AG04449 (cell line): ENCODE measurements at regions not wholly inside any gene's neighbourhood (a gene's known extent, or its start where the extent isn't known, plus 50 kb on each side); places are given as distances from the start of the nearest gene placed in this dataset.

ENCODE experiments used
- CTCF ChIA-PET: fragments of 350-600 bp; formaldehyde crosslinking; extraction: SDS; loops from one replicate; lab custom pipeline; 2021; ENCODE audit warnings: antibody characterized with exemption; lab: Yijun Ruan, JAX
- POLR2A ChIA-PET: fragments of 400-600, 350-600 bp; formaldehyde crosslinking; extraction: SDS; loops from one replicate; lab custom pipeline; 2020; ENCODE audit warnings: antibody characterized with exemption, inconsistent platforms; lab: Yijun Ruan, JAX
- DNase-seq: peaks from one replicate; pipeline ENCODE4 v3.0.0-alpha.2; 2010; ENCODE audit warnings: low read depth, low spot score
- H3K4me3 ChIP-seq: 2 replicates; pipeline ENCODE4 v1.5.1; 2011; ENCODE audit warnings: low read depth, mild to moderate bottlenecking, control low read depth, low read length
- TF ChIP-seq, protein P1 (sequence below): IDR thresholded peaks from one replicate; pipeline ENCODE4 v1.5.1; 2011; ENCODE audit warnings: mild to moderate bottlenecking, moderate library complexity, low read length, control low read depth, inconsistent platforms; ENCODE audit not compliant: insufficient read depth; ENCODE audit errors: missing control alignments

DNA sequence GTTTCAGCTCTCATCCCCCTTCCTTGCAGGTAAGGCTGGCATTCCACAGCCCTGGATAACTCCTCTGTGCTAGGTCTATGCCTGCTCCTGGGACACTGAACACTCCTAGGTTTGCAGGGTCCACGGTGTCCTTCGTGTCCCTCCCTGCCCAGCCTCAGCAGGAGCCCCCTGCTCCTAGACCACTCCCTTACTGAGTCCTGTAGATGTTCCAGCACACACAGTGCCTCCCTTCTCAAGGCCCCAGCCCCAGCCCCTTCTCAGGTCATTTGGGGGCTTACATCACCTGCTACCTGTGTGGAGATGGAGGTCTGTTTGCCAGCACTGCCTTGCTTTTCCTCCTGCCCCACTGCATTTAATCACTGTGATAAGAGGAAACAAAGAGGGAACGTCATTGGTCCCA lies 146.4 kb upstream of the TNP1 start:
- CTCF ChIA-PET: no interaction called here
- TF ChIP-seq, protein P1, sequence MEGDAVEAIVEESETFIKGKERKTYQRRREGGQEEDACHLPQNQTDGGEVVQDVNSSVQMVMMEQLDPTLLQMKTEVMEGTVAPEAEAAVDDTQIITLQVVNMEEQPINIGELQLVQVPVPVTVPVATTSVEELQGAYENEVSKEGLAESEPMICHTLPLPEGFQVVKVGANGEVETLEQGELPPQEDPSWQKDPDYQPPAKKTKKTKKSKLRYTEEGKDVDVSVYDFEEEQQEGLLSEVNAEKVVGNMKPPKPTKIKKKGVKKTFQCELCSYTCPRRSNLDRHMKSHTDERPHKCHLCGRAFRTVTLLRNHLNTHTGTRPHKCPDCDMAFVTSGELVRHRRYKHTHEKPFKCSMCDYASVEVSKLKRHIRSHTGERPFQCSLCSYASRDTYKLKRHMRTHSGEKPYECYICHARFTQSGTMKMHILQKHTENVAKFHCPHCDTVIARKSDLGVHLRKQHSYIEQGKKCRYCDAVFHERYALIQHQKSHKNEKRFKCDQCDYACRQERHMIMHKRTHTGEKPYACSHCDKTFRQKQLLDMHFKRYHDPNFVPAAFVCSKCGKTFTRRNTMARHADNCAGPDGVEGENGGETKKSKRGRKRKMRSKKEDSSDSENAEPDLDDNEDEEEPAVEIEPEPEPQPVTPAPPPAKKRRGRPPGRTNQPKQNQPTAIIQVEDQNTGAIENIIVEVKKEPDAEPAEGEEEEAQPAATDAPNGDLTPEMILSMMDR: no peak

DNA sequence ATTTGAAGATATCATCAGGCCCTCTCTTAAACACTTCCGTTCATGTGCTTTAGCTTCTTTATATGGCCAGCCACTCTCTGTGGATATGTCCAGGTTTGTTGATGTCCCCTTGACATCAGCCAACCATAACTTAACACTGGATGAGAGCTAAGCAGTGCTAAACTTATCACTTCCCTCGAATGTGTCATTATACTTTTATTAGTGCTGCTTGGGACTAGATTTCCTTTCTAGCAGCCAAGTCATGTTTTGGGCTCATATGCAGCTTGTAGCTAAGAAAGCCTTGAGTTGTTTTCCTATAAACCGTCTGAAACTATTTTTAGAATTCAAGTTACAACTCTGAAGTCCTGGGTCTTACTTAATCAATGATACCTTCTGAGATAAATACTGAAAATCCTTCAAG lies 144.8 kb upstream of the TNP1 start:
- DNase-seq: no peak
- ChIA-PET POLR2A (no interaction called here), CTCF (interaction anchor here (1.0 kb wide), 1 partner anchor 12 kb away, joined by 3 read pairs; no protein-coding TSS in a partner anchor)
- TF ChIP-seq, protein P1: no peak
- H3K4me3 ChIP-seq: no peak overlapping the region

More for the DNA sequence above, 146.4 kb upstream of the TNP1 start:
- no peak for DNase-seq
- POLR2A ChIA-PET: no interaction called here
- H3K4me3 ChIP-seq: no peak overlapping the region

DNA sequence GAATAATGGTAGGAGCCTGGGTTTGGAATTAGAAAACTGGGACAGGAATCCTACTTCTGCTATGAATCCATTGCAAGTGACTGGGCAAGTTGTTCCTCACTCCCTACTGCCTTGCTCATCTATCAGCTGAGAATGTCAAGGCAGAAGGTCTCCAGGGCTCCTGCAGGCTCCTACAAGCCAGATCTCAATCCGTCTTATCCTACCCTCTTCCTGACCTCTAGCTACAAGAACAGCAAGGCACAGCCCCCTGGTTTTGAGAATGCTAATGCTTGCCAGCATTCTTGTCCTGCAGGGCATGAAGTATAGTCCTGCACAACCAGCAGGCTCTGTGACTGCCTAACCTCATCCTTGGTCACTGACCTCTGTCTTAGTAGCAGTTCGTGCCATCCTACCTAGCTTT lies 141.9 kb upstream of the TNP1 start:
- ChIA-PET POLR2A (no interaction called here), CTCF (no interaction called here)
- TF ChIP-seq, protein P1: no peak
- no peak for DNase-seq
- H3K4me3 ChIP-seq: no peak overlapping the region

DNA sequence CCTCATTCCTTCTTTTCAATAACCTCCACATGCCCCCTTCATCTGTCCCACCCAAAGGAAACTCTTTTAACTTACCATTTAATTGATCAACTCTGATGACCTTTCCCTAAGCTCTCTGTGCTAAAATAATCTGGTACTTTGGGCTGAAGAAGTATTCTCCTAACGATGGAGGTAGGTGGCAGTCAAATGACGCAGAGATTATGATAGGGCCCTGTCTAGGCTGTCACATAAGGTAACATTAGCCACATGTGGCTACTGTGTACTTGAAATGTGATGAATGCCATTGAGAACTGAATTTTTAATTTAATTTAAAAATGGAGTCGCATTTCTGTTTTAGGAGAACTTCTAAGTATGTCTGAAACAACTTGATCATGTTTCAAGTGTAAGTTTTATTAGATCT lies 140.5 kb upstream of the TNP1 start:
- no peak overlapping the region for H3K4me3 ChIP-seq
- no peak for DNase-seq
- TF ChIP-seq, protein P1: no peak
- POLR2A ChIA-PET: no interaction called here
- CTCF ChIA-PET: no interaction called here

DNA sequence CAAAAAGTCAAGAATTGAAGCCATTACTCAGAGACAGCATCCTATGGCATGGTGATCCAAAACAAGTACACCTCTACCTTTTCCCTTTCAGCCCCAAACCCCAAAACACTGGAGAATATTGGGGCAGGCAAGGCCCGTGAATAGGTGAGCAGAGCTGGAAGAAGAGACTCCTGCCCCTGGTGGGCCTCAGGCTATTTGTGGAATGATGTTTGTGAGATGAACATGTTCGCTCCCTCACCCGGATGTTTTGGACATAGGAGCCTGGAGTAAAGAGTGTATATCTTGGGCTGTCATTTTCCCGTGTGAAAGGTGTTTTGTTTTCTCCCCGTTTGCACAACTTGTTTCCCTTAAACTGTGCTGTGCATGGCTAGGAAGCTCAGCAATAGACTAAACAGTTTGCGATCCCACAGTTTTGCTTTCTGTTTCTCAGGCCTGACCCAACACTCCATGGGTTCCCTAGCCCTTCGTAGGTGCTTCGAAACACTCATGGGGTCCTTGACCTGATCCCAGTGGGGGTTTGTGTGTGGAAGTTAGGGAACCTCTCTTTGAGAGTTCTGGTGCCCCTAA lies 136.5 kb upstream of the TNP1 start:
- CTCF ChIA-PET: interaction anchor here (0.8 kb wide), 1 partner anchor 9 kb away, joined by 3 read pairs; no protein-coding TSS in a partner anchor

DNA sequence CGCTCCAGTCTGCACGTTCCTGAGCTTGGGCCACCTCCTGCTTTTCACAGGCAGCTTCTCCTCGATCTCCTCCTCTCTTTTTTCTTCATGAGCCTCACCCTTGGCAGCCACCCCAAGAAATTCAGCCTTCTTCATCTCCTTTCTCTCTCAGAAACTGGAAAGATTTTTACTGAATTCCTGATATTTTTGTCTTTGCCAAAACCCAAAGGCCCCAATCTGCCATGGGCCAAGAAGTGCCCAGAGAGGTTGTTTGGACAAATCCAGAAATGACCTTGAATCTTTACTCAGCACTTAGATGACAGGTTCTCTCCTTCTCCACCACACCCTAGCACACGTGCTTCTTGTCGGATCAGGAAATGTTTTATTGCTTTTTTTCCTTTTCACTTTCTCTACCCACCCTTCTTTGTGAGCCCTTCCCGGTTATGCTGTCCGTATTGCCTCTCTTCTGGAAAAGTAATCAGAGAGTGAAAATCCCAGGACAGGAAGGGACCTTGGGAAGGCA lies 134.5 kb upstream of the TNP1 start:
- POLR2A ChIA-PET: no interaction called here
- DNase-seq: no peak
- CTCF ChIA-PET: no interaction called here
- TF ChIP-seq, protein P1: no peak
- no peak overlapping the region for H3K4me3 ChIP-seq

More for the DNA sequence above, 136.5 kb upstream of the TNP1 start:
- POLR2A ChIA-PET: no interaction called here
- TF ChIP-seq, protein P1: no peak
- no peak overlapping the region for H3K4me3 ChIP-seq
- no peak for DNase-seq
